ENCODE measurements at regions not wholly inside any gene's neighbourhood (a gene's known extent, or its start where the extent isn't known, plus 50 kb on each side); places are given as distances from the start of the nearest gene placed in this dataset.

- no peak for DNase-seq
Observed at GRCh38 chr10:130541090-130541489, 404.9 kb downstream of the GLRX3 start.

- no peak for DNase-seq
Observed at GRCh38 chr10:130542761-130543160, 406.6 kb downstream of the GLRX3 start.

- no peak for DNase-seq
Observed at GRCh38 chr10:130543794-130544193, 407.6 kb downstream of the GLRX3 start.

GRCh38 chr10:130545122-130545521 is 408.9 kb downstream of the GLRX3 start:
- no peak for DNase-seq

GRCh38 chr10:130545697-130546096 is 409.5 kb downstream of the GLRX3 start:
- no peak for DNase-seq

GRCh38 chr10:130546841-130547240 is 410.6 kb downstream of the GLRX3 start:
- no peak for DNase-seq

- no peak for DNase-seq
Observed at GRCh38 chr10:130547368-130547767, 411.2 kb downstream of the GLRX3 start.

GRCh38 chr10:130550952-130551674 is 414.9 kb downstream of the GLRX3 start:
- no peak for DNase-seq

GRCh38 chr10:130551676-130552075 is 415.5 kb downstream of the GLRX3 start:
- no peak for DNase-seq

- no peak for DNase-seq
Observed at GRCh38 chr10:130553826-130554225, 417.6 kb downstream of the GLRX3 start.

GRCh38 chr10:130554701-130555410 is 418.7 kb downstream of the GLRX3 start:
- DNase-seq = no peak

- DNase-seq = no peak
Observed at GRCh38 chr10:130555411-130555750, 419.2 kb downstream of the GLRX3 start.

GRCh38 chr10:130557181-130557845 is 421.1 kb downstream of the GLRX3 start:
- no peak for DNase-seq

GRCh38 chr10:130558746-130559546 is 422.8 kb downstream of the GLRX3 start:
- no peak for DNase-seq

GRCh38 chr10:130559547-130559880 is 423.3 kb downstream of the GLRX3 start:
- DNase-seq = no peak

GRCh38 chr10:130560116-130560515 is 423.9 kb downstream of the GLRX3 start:
- no peak for DNase-seq

GRCh38 chr10:130560573-130560972 is 424.4 kb downstream of the GLRX3 start:
- DNase-seq = no peak

GRCh38 chr10:130561681-130562080 is 425.5 kb downstream of the GLRX3 start:
- no peak for DNase-seq

- DNase-seq = no peak
Observed at GRCh38 chr10:130567011-130567410, 430.8 kb downstream of the GLRX3 start.

- no peak for DNase-seq
Observed at GRCh38 chr10:130567436-130567835, 431.2 kb downstream of the GLRX3 start.

- no peak for DNase-seq
Observed at GRCh38 chr10:130568246-130568645, 432.1 kb downstream of the GLRX3 start.

- no peak for DNase-seq
Observed at GRCh38 chr10:130570074-130570473, 433.9 kb downstream of the GLRX3 start.

- no peak for DNase-seq
Observed at GRCh38 chr10:130571674-130572073, 435.5 kb downstream of the GLRX3 start.
